GM23338 (cell line): ENCODE measurements at regions not wholly inside any gene's neighbourhood (a gene's known extent, or its start where the extent isn't known, plus 50 kb on each side); places are given as distances from the start of the nearest gene placed in this dataset.

Source experiments
- ATAC-seq: fragments of 200-7000 bp; cut with Tn5 transposase; 3 replicates; pipeline ENCODE4 v1.9.1; 2020
- DNase-seq: peaks from one replicate; pipeline ENCODE4 v3.0.0-alpha.2; 2015; ENCODE audit warnings: low spot score
- H2AFZ ChIP-seq: fragments of 200-600 bp; sonication (generic); 2 replicates; pipeline ENCODE4 v1.8.0; 2016; ENCODE audit warnings: antibody characterized with exemption, mild to moderate bottlenecking, moderate library complexity
- H3F3A ChIP-seq: fragments of 200-600 bp; sonication (generic); replicated peaks from 2 replicates; pipeline ENCODE4 v1.8.0; 2017; ENCODE audit warnings: antibody characterized with exemption, mixed run types, low read depth
- H3K27ac ChIP-seq: fragments of 200-600 bp; sonication (generic); 2 replicates; pipeline ENCODE4 v1.6.1; 2016; ENCODE audit warnings: low read depth
- H3K27me3 ChIP-seq: fragments of 200-600 bp; sonication (generic); 2 replicates; pipeline ENCODE4 v1.8.0; 2016; ENCODE audit warnings: mild to moderate bottlenecking, mixed run types, moderate library complexity; ENCODE audit not compliant: insufficient read depth
- H3K36me3 ChIP-seq: fragments of 200-600 bp; sonication (generic); 2 replicates; pipeline ENCODE4 v1.8.0; 2016; ENCODE audit warnings: mild to moderate bottlenecking; ENCODE audit not compliant: insufficient read depth
- H3K4me1 ChIP-seq: fragments of 200-600 bp; sonication (generic); 2 replicates; pipeline ENCODE4 v1.8.0; 2016; ENCODE audit warnings: mild to moderate bottlenecking, moderate library complexity; ENCODE audit not compliant: insufficient read depth
- H3K4me2 ChIP-seq: fragments of 200-600 bp; sonication (generic); 2 replicates; pipeline ENCODE4 v1.7.1; 2017; ENCODE audit warnings: mixed run types
- H3K4me3 ChIP-seq: fragments of 200-600 bp; sonication (generic); 2 replicates; pipeline ENCODE4 v1.6.1; 2016; ENCODE audit warnings: mixed run types
- H3K79me2 ChIP-seq: fragments of 200-600 bp; sonication (generic); replicated peaks from 2 replicates; pipeline ENCODE4 v1.8.0; 2017; ENCODE audit warnings: mild to moderate bottlenecking; ENCODE audit not compliant: insufficient read depth
- H3K9me2 ChIP-seq: fragments of 200-600 bp; sonication (generic); 2 replicates; pipeline ENCODE4 v1.8.0; 2017; ENCODE audit not compliant: insufficient read depth
- H4K20me1 ChIP-seq: fragments of 200-600 bp; sonication (generic); replicated peaks from 2 replicates; pipeline ENCODE4 v1.8.0; 2017; ENCODE audit warnings: mild to moderate bottlenecking; ENCODE audit not compliant: insufficient read depth
- H3K27ac Mint-ChIP-seq: 2 replicates; pipeline ENCODE4 v1.8.0; 2020; ENCODE audit warnings: inconsistent platforms, mild to moderate bottlenecking, moderate library complexity, mixed read lengths
- H3K27me3 Mint-ChIP-seq: 3 replicates; pipeline ENCODE4 v1.8.0; 2022; ENCODE audit warnings: low read depth, mild to moderate bottlenecking, moderate library complexity, mixed read lengths, inconsistent platforms; ENCODE audit not compliant: insufficient read depth, poor library complexity
- H3K36me3 Mint-ChIP-seq: 3 replicates; pipeline ENCODE4 v1.8.0; 2021; ENCODE audit warnings: low read depth, mild to moderate bottlenecking, inconsistent platforms, moderate library complexity, mixed read lengths
- H3K4me1 Mint-ChIP-seq: 3 replicates; pipeline ENCODE4 v1.8.0; 2020; ENCODE audit warnings: mild to moderate bottlenecking, inconsistent platforms, mixed read lengths
- H3K4me3 Mint-ChIP-seq: 3 replicates; pipeline ENCODE4 v1.8.0; 2021; ENCODE audit warnings: moderate library complexity, mild to moderate bottlenecking, inconsistent platforms, mixed read lengths
- H3K9me3 Mint-ChIP-seq: 3 replicates; pipeline ENCODE4 v1.8.0; 2020; ENCODE audit warnings: moderate library complexity, mild to moderate bottlenecking, inconsistent platforms, mixed read lengths
- EZH2 ChIP-seq: fragments of 200-600 bp; sonication (generic); IDR thresholded peaks from one replicate; pipeline ENCODE4 v1.8.0; 2017; ENCODE audit warnings: antibody characterized with exemption, mild to moderate bottlenecking, low read depth; ENCODE audit not compliant: unreplicated experiment
- EZH2phosphoT487 ChIP-seq: fragments of 200-600 bp; sonication (generic); IDR thresholded peaks from one replicate; pipeline ENCODE4 v1.8.1; 2018; ENCODE audit warnings: antibody characterized with exemption; ENCODE audit not compliant: unreplicated experiment
- NANOG ChIP-seq: IDR thresholded peaks from 2 replicates; pipeline ENCODE4 v1.6.1; 2016; ENCODE audit warnings: antibody characterized with exemption, borderline replicate concordance
- POLR2AphosphoS5 ChIP-seq: IDR thresholded peaks from 2 replicates; pipeline ENCODE4 v1.6.1; 2016; ENCODE audit warnings: antibody characterized with exemption, low read depth
- REST ChIP-seq: IDR thresholded peaks from one replicate; pipeline ENCODE4 v1.6.1; 2018; ENCODE audit warnings: antibody characterized with exemption; ENCODE audit not compliant: unreplicated experiment
- STAT1 ChIP-seq: IDR thresholded peaks from one replicate; pipeline ENCODE4 v1.6.1; 2016; ENCODE audit warnings: antibody characterized with exemption; ENCODE audit not compliant: unreplicated experiment
- ZNF114 ChIP-seq: fragments of 250-450 bp; sonication (Bioruptor Pico); IDR thresholded peaks from 2 replicates; pipeline ENCODE4 v1.5.0; 2020; ENCODE audit warnings: mild to moderate bottlenecking, moderate library complexity
- ZNF331 ChIP-seq: fragments of 250-450 bp; sonication (Bioruptor Pico); IDR thresholded peaks from 2 replicates; pipeline ENCODE4 v1.5.0; 2020; ENCODE audit warnings: low read depth, mild to moderate bottlenecking, moderate library complexity
- ZNF462 ChIP-seq: fragments of 250-450 bp; sonication (Bioruptor Pico); IDR thresholded peaks from 2 replicates; pipeline ENCODE4 v1.5.0; 2020; ENCODE audit warnings: mild to moderate bottlenecking, moderate library complexity
- TF ChIP-seq, protein P1 (sequence below), 2 experiments: fragments of 200-600 bp in 1 of 2; sonication (generic) in 1 of 2; conservative IDR thresholded peaks; 2 replicates each; pipeline versions ENCODE4 v1.5.1 to v1.6.1; 2016 to 2017; ENCODE audit warnings: antibody characterized with exemption in 2 of 2, low read depth in 2 of 2, mild to moderate bottlenecking in 2 of 2, moderate library complexity in 1 of 2
- TF ChIP-seq, protein P2 (sequence below): IDR thresholded peaks from 2 replicates; pipeline ENCODE4 v1.6.1; 2016; ENCODE audit warnings: antibody characterized with exemption

- H3K36me3 ChIP-seq: no peaks in the 10 kb centered on the region
- Mint-ChIP-seq H3K4me1 (peaks cover 59% of the 10 kb centered on the region), H3K9me3 (no peaks in the 10 kb centered on the region), H3K27ac (no peak overlapping the region), H3K4me3 (no peak overlapping the region), H3K36me3 (no peaks in the 10 kb centered on the region), H3K27me3 (peaks cover 1% of the 10 kb centered on the region)
- peaks cover 5% of the 10 kb centered on the region; the same call in 1 of the 2 replicates for H3K9me2 ChIP-seq
- no peak overlapping the region for H3K4me3 ChIP-seq
- H3K79me2 ChIP-seq: no peaks in the 10 kb centered on the region
- H3F3A ChIP-seq: peaks cover 22% of the 10 kb centered on the region
- no peak overlapping the region for H3K27ac ChIP-seq
- H2AFZ ChIP-seq: no peak overlapping the region
- ATAC-seq (no peak), DNase-seq (no peak)
- no peak overlapping the region for H3K4me2 ChIP-seq
- no peaks in the 10 kb centered on the region for H4K20me1 ChIP-seq
- no peaks in the 10 kb centered on the region for H3K27me3 ChIP-seq
- no peak for TF ChIP-seq ZNF114 (CRISPR knock-in tag)
- TF ChIP-seq NANOG: no peak
- no peak for TF ChIP-seq ZNF462 (CRISPR knock-in tag)
- no peak for TF ChIP-seq POLR2AphosphoS5
- no peak for TF ChIP-seq REST
- TF ChIP-seq EZH2: no peak
- no peak for TF ChIP-seq STAT1
- TF ChIP-seq, protein P1, sequence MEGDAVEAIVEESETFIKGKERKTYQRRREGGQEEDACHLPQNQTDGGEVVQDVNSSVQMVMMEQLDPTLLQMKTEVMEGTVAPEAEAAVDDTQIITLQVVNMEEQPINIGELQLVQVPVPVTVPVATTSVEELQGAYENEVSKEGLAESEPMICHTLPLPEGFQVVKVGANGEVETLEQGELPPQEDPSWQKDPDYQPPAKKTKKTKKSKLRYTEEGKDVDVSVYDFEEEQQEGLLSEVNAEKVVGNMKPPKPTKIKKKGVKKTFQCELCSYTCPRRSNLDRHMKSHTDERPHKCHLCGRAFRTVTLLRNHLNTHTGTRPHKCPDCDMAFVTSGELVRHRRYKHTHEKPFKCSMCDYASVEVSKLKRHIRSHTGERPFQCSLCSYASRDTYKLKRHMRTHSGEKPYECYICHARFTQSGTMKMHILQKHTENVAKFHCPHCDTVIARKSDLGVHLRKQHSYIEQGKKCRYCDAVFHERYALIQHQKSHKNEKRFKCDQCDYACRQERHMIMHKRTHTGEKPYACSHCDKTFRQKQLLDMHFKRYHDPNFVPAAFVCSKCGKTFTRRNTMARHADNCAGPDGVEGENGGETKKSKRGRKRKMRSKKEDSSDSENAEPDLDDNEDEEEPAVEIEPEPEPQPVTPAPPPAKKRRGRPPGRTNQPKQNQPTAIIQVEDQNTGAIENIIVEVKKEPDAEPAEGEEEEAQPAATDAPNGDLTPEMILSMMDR (conservative IDR thresholded peaks at IDR 0.05; ENCODE audit: low read depth in 2 of 2): no peak
- TF ChIP-seq ZNF331 (CRISPR knock-in tag): no peak
- no peak for TF ChIP-seq EZH2phosphoT487
- TF ChIP-seq, protein P2, sequence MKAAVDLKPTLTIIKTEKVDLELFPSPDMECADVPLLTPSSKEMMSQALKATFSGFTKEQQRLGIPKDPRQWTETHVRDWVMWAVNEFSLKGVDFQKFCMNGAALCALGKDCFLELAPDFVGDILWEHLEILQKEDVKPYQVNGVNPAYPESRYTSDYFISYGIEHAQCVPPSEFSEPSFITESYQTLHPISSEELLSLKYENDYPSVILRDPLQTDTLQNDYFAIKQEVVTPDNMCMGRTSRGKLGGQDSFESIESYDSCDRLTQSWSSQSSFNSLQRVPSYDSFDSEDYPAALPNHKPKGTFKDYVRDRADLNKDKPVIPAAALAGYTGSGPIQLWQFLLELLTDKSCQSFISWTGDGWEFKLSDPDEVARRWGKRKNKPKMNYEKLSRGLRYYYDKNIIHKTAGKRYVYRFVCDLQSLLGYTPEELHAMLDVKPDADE: no peak
- peaks cover 60% of the 10 kb centered on the region for H3K4me1 ChIP-seq
These were observed 315.3 kb upstream of the ZNF608 start for GRCh38 chr5:125061726-125062125.
